SK-N-SH treated with all-trans-retinoic acid at 6 μM for 48 hours (cell line): ENCODE measurements at regions not wholly inside any gene's neighbourhood (a gene's known extent, or its start where the extent isn't known, plus 50 kb on each side); places are given as distances from the start of the nearest gene placed in this dataset.

Experiments
- ATAC-seq: fragments of 200-7000 bp; cut with Tn5 transposase; 3 replicates; pipeline ENCODE4 v1.9.1; 2020; ENCODE audit warnings: mild to moderate bottlenecking, moderate library complexity
- ARNTL ChIP-seq: fragments of 450-650 bp; formaldehyde crosslinking; IDR thresholded peaks from 2 replicates; pipeline ENCODE4 v1.5.0; 2020; ENCODE audit warnings: low read depth, mild to moderate bottlenecking, moderate library complexity, borderline replicate concordance
- BACH2 ChIP-seq: fragments of 250-450 bp; sonication (Bioruptor Pico); IDR thresholded peaks from 2 replicates; pipeline ENCODE4 v1.9.0; 2021; ENCODE audit warnings: mild to moderate bottlenecking, borderline replicate concordance
- CREB5 ChIP-seq: fragments of 250-450 bp; sonication (Bioruptor Pico); IDR thresholded peaks from 2 replicates; pipeline ENCODE4 v1.5.1; 2020; ENCODE audit warnings: low read depth, mild to moderate bottlenecking, moderate library complexity
- CSDC2 ChIP-seq: fragments of 250-450 bp; sonication (Bioruptor Pico); IDR thresholded peaks from 2 replicates; pipeline ENCODE4 v1.5.0; 2020; ENCODE audit warnings: mild to moderate bottlenecking, moderate library complexity
- CSRNP3 ChIP-seq: fragments of 250-450 bp; sonication (Bioruptor Pico); IDR thresholded peaks from 2 replicates; pipeline ENCODE4 v1.5.1; 2021; ENCODE audit warnings: mild to moderate bottlenecking, moderate library complexity
- ESRRG ChIP-seq: fragments of 250-450 bp; sonication (Bioruptor Pico); IDR thresholded peaks from 2 replicates; pipeline ENCODE4 v1.6.1; 2021; ENCODE audit warnings: mild to moderate bottlenecking
- GLIS3 ChIP-seq: fragments of 250-450 bp; sonication (Bioruptor Pico); IDR thresholded peaks from 2 replicates; pipeline ENCODE4 v1.5.0; 2020; ENCODE audit warnings: mild to moderate bottlenecking, moderate library complexity
- ISL1 ChIP-seq: fragments of 250-450 bp; sonication (Bioruptor Pico); IDR thresholded peaks from 2 replicates; pipeline ENCODE4 v2.1.2; 2022; ENCODE audit warnings: mild to moderate bottlenecking, moderate library complexity
- OSR1 ChIP-seq: fragments of 250-450 bp; sonication (Bioruptor Pico); IDR thresholded peaks from 2 replicates; pipeline ENCODE4 v1.8.0; 2022; ENCODE audit warnings: moderate library complexity, mild to moderate bottlenecking, inconsistent platforms
- PATZ1 ChIP-seq: fragments of 250-450 bp; sonication (Bioruptor Pico); IDR thresholded peaks from 2 replicates; pipeline ENCODE4 v1.8.0; 2020; ENCODE audit warnings: mild to moderate bottlenecking, moderate library complexity, borderline replicate concordance
- POU6F1 ChIP-seq: fragments of 250-450 bp; sonication (Bioruptor Pico); IDR thresholded peaks from 2 replicates; pipeline ENCODE4 v1.8.0; 2021; ENCODE audit warnings: low read depth, mild to moderate bottlenecking, moderate library complexity, borderline replicate concordance
- PPARA ChIP-seq: fragments of 250-450 bp; sonication (Bioruptor Pico); IDR thresholded peaks from 2 replicates; pipeline ENCODE4 v1.5.0; 2020; ENCODE audit warnings: mild to moderate bottlenecking, borderline replicate concordance
- RARB ChIP-seq: fragments of 250-450 bp; sonication (Bioruptor Pico); IDR thresholded peaks from 2 replicates; pipeline ENCODE4 v1.8.0; 2021; ENCODE audit warnings: mild to moderate bottlenecking, moderate library complexity
- SNAI2 ChIP-seq: fragments of 250-450 bp; sonication (Bioruptor Pico); IDR thresholded peaks from 2 replicates; pipeline ENCODE4 v1.5.0; 2020; ENCODE audit warnings: mild to moderate bottlenecking, moderate library complexity
- TCF4 ChIP-seq: fragments of 250-450 bp; sonication (Bioruptor Pico); IDR thresholded peaks from 2 replicates; pipeline ENCODE4 v1.8.0; 2021; ENCODE audit warnings: mild to moderate bottlenecking, moderate library complexity, borderline replicate concordance
- TOX ChIP-seq: fragments of 250-450 bp; sonication (Bioruptor Pico); IDR thresholded peaks from 2 replicates; pipeline ENCODE4 v1.8.0; 2021; ENCODE audit warnings: mild to moderate bottlenecking, moderate library complexity, borderline replicate concordance
- TSHZ2 ChIP-seq: fragments of 250-450 bp; sonication (Bioruptor Pico); IDR thresholded peaks from 2 replicates; pipeline ENCODE4 v1.5.0; 2020; ENCODE audit warnings: mild to moderate bottlenecking, moderate library complexity
- ZC3H10 ChIP-seq: fragments of 250-450 bp; sonication (Bioruptor Pico); IDR thresholded peaks from 2 replicates; pipeline ENCODE4 v1.5.1; 2021; ENCODE audit warnings: mild to moderate bottlenecking, moderate library complexity
- ZFP3 ChIP-seq: fragments of 250-450 bp; sonication (Bioruptor Pico); IDR thresholded peaks from 2 replicates; pipeline ENCODE4 v1.5.0; 2020; ENCODE audit warnings: mild to moderate bottlenecking, moderate library complexity
- ZFP30 ChIP-seq: fragments of 450-650 bp; formaldehyde crosslinking; IDR thresholded peaks from 2 replicates; pipeline ENCODE4 v1.5.0; 2022; ENCODE audit warnings: mild to moderate bottlenecking, moderate library complexity

- TF ChIP-seq SNAI2 (CRISPR knock-in tag) (no peak), PPARA (CRISPR knock-in tag) (no peak), OSR1 (CRISPR knock-in tag) (no peak), ZFP3 (CRISPR knock-in tag) (no peak), CSDC2 (no peak), TCF4 (CRISPR knock-in tag) (no peak), CSRNP3 (no peak)
- ATAC-seq = no peak
Observed at GRCh38 chr1:61604684-61605083, 120.3 kb downstream of the TM2D1 start.

GRCh38 chr1:61604261-61604660 is 120.7 kb downstream of the TM2D1 start:
- ATAC-seq = no peak; the same call in 2 of the 3 replicates
- TF ChIP-seq PPARA (CRISPR knock-in tag) (no peak), ESRRG (no peak), BACH2 (no peak), ZFP3 (CRISPR knock-in tag) (no peak), ZC3H10 (no peak), GLIS3 (CRISPR knock-in tag) (no peak), ISL1 (no peak), ZFP30 (CRISPR knock-in tag) (no peak), RARB (no peak), ARNTL (no peak), CREB5 (CRISPR knock-in tag) (no peak), POU6F1 (CRISPR knock-in tag) (no peak), TCF4 (CRISPR knock-in tag) (no peak), TSHZ2 (CRISPR knock-in tag) (no peak), SNAI2 (CRISPR knock-in tag) (no peak), CSRNP3 (no peak), OSR1 (CRISPR knock-in tag) (no peak)
- TF ChIP-seq, all 23 proteins: peak for 0

GRCh38 chr1:61602663-61603062 is 122.3 kb downstream of the TM2D1 start:
- TF ChIP-seq ZFP30 (CRISPR knock-in tag) (no peak), ESRRG (no peak)
- no peak for ATAC-seq

- no peak for ATAC-seq
- TF ChIP-seq ISL1 (no peak), OSR1 (CRISPR knock-in tag) (no peak), CSDC2 (no peak), PATZ1 (CRISPR knock-in tag) (no peak), TOX (CRISPR knock-in tag) (no peak), GLIS3 (CRISPR knock-in tag) (no peak)
Observed at GRCh38 chr1:61597601-61598000, 127.3 kb downstream of the TM2D1 start.
